ENCODE measurements at regions not wholly inside any gene's neighbourhood (a gene's known extent, or its start where the extent isn't known, plus 50 kb on each side); places are given as distances from the start of the nearest gene placed in this dataset.
"Not testable (repeated sequence)": the region's sequence is repeated elsewhere in the genome, so short reads cannot be mapped to it uniquely, and the experiment has no call there.

GRCh38 chr2:38152035-38152434 lies 76.1 kb upstream of the CYP1B1 start:
- no peak for ATAC-seq
- H3K36me3 Mint-ChIP-seq, result no peaks in the 10 kb centered on the region
- peaks cover 4% of the 10 kb centered on the region for H3K4me1 Mint-ChIP-seq
- no peak overlapping the region for H3K27ac Mint-ChIP-seq
- no peak for DNase-seq (ENCODE audit: low spot score in 2 of 2)
- H3K4me3 Mint-ChIP-seq, result no peak overlapping the region
- no peaks in the 10 kb centered on the region for H3K9me3 Mint-ChIP-seq

- no peak for DNase-seq (ENCODE audit: low spot score in 2 of 2)
- Mint-ChIP-seq H3K9me3 (no peaks in the 10 kb centered on the region), H3K27ac (no peak overlapping the region), H3K36me3 (no peaks in the 10 kb centered on the region), H3K4me1 (peaks cover 8% of the 10 kb centered on the region), H3K4me3 (no peak overlapping the region)
- no peak for ATAC-seq
Measured at GRCh38 chr2:38149531-38149930, 73.6 kb upstream of the CYP1B1 start.

- DNase-seq (ENCODE audit: low spot score in 2 of 2) (no peak), ATAC-seq (no peak)
- Mint-ChIP-seq H3K27ac (no peak overlapping the region), H3K4me3 (no peak overlapping the region), H3K9me3 (no peaks in the 10 kb centered on the region), H3K4me1 (peaks cover 8% of the 10 kb centered on the region), H3K36me3 (no peaks in the 10 kb centered on the region)
Measured at GRCh38 chr2:38148501-38148900, 72.5 kb upstream of the CYP1B1 start.

- Mint-ChIP-seq H3K4me3 (peak overlapping the region; percentile 14), H3K27ac (peak overlapping the region; percentile 60), H3K4me1 (peaks cover 8% of the 10 kb centered on the region), H3K36me3 (no peaks in the 10 kb centered on the region), H3K9me3 (no peaks in the 10 kb centered on the region)
- DNase-seq (ENCODE audit: low spot score in 2 of 2) (no peak), ATAC-seq (no peak)
Measured at GRCh38 chr2:38147333-38148121, 71.6 kb upstream of the CYP1B1 start.

- peak overlapping the region; percentile 14 for H3K4me3 Mint-ChIP-seq
- DNase-seq (ENCODE audit: low spot score in 2 of 2) (no peak), ATAC-seq (peak; percentile 82)
Measured at GRCh38 chr2:38146907-38147307, 71.0 kb upstream of the CYP1B1 start.

GRCh38 chr2:38146275-38146906 lies 70.4 kb upstream of the CYP1B1 start:
- Mint-ChIP-seq H3K27ac (peak overlapping the region; percentile 60), H3K4me3 (no peak overlapping the region), H3K4me1 (peaks cover 8% of the 10 kb centered on the region), H3K9me3 (no peaks in the 10 kb centered on the region), H3K36me3 (no peaks in the 10 kb centered on the region)
- DNase-seq (ENCODE audit: low spot score in 2 of 2) (no peak), ATAC-seq (peak; percentile 81)

More at GRCh38 chr2:38146907-38147307, 71.0 kb upstream of the CYP1B1 start:
- H3K36me3 Mint-ChIP-seq, result no peaks in the 10 kb centered on the region
- peaks cover 8% of the 10 kb centered on the region for H3K4me1 Mint-ChIP-seq
- peak overlapping the region; percentile 60 for H3K27ac Mint-ChIP-seq
- H3K9me3 Mint-ChIP-seq, result no peaks in the 10 kb centered on the region

GRCh38 chr2:38145236-38145635 lies 69.3 kb upstream of the CYP1B1 start:
- no peak for ATAC-seq
- Mint-ChIP-seq H3K4me1 (peaks cover 8% of the 10 kb centered on the region), H3K9me3 (no peaks in the 10 kb centered on the region), H3K36me3 (no peaks in the 10 kb centered on the region), H3K4me3 (no peak overlapping the region), H3K27ac (no peak overlapping the region)
- no peak for DNase-seq (ENCODE audit: low spot score in 2 of 2)

- Mint-ChIP-seq H3K9me3 (no peaks in the 10 kb centered on the region), H3K4me3 (no peak overlapping the region), H3K36me3 (no peaks in the 10 kb centered on the region), H3K27ac (no peak overlapping the region), H3K4me1 (peaks cover 8% of the 10 kb centered on the region)
- DNase-seq (ENCODE audit: low spot score in 2 of 2) (no peak), ATAC-seq (no peak)
Measured at GRCh38 chr2:38142627-38143026, 66.7 kb upstream of the CYP1B1 start.

GRCh38 chr2:38141501-38141900 lies 65.5 kb upstream of the CYP1B1 start:
- no peak overlapping the region for H3K4me3 Mint-ChIP-seq
- no peaks in the 10 kb centered on the region for H3K4me1 Mint-ChIP-seq
- no peak overlapping the region for H3K27ac Mint-ChIP-seq
- H3K9me3 Mint-ChIP-seq, result no peaks in the 10 kb centered on the region
- ATAC-seq (no peak), DNase-seq (ENCODE audit: low spot score in 2 of 2) (no peak)
- no peaks in the 10 kb centered on the region for H3K36me3 Mint-ChIP-seq

- DNase-seq (ENCODE audit: low spot score in 2 of 2) (no peak), ATAC-seq (no peak)
- no peaks in the 10 kb centered on the region for H3K9me3 Mint-ChIP-seq
- H3K27ac Mint-ChIP-seq, result no peak overlapping the region
- no peaks in the 10 kb centered on the region for H3K4me1 Mint-ChIP-seq
- no peak overlapping the region for H3K4me3 Mint-ChIP-seq
- H3K36me3 Mint-ChIP-seq, result no peaks in the 10 kb centered on the region
Measured at GRCh38 chr2:38138996-38139395, 63.0 kb upstream of the CYP1B1 start.

GRCh38 chr2:38138419-38138818 lies 62.5 kb upstream of the CYP1B1 start:
- ATAC-seq, result no peak
- Mint-ChIP-seq H3K4me1 (no peaks in the 10 kb centered on the region), H3K36me3 (no peaks in the 10 kb centered on the region), H3K27ac (no peak overlapping the region), H3K9me3 (no peaks in the 10 kb centered on the region), H3K4me3 (no peak overlapping the region)
- DNase-seq (ENCODE audit: low spot score in 2 of 2), result no peak

GRCh38 chr2:38137958-38138357 lies 62.0 kb upstream of the CYP1B1 start:
- H3K9me3 Mint-ChIP-seq; DNase-seq (ENCODE audit: low spot score in 2 of 2); H3K4me3 Mint-ChIP-seq; H3K36me3 Mint-ChIP-seq; ATAC-seq; H3K27ac Mint-ChIP-seq; H3K4me1 Mint-ChIP-seq: not testable (repeated sequence)

GRCh38 chr2:38131676-38132075 lies 55.7 kb upstream of the CYP1B1 start:
- Mint-ChIP-seq H3K4me3 (no peak overlapping the region), H3K27ac (no peak overlapping the region), H3K9me3 (peaks cover 7% of the 10 kb centered on the region), H3K4me1 (no peaks in the 10 kb centered on the region), H3K36me3 (no peaks in the 10 kb centered on the region)
- DNase-seq (ENCODE audit: low spot score in 2 of 2) (no peak), ATAC-seq (no peak)

- peaks cover 10% of the 10 kb centered on the region for H3K9me3 Mint-ChIP-seq
- H3K27ac Mint-ChIP-seq, result no peak overlapping the region
- no peak for DNase-seq (ENCODE audit: low spot score in 2 of 2)
- no peak overlapping the region for H3K4me3 Mint-ChIP-seq
- no peaks in the 10 kb centered on the region for H3K36me3 Mint-ChIP-seq
- ATAC-seq, result no peak
- H3K4me1 Mint-ChIP-seq, result no peaks in the 10 kb centered on the region
Measured at GRCh38 chr2:38130876-38131275, 54.9 kb upstream of the CYP1B1 start.

GRCh38 chr2:38129987-38130386 lies 54.0 kb upstream of the CYP1B1 start:
- H3K36me3 Mint-ChIP-seq, result no peaks in the 10 kb centered on the region
- H3K4me1 Mint-ChIP-seq, result no peaks in the 10 kb centered on the region

GRCh38 chr2:38129481-38129880 lies 53.5 kb upstream of the CYP1B1 start:
- ATAC-seq, result no peak
- no peak overlapping the region for H3K4me3 Mint-ChIP-seq

More at GRCh38 chr2:38129987-38130386, 54.0 kb upstream of the CYP1B1 start:
- Mint-ChIP-seq H3K4me3 (no peak overlapping the region), H3K9me3 (peaks cover 10% of the 10 kb centered on the region), H3K27ac (no peak overlapping the region)
- no peak for DNase-seq (ENCODE audit: low spot score in 2 of 2)
- ATAC-seq, result no peak

More at GRCh38 chr2:38129481-38129880, 53.5 kb upstream of the CYP1B1 start:
- Mint-ChIP-seq H3K9me3 (peaks cover 10% of the 10 kb centered on the region), H3K36me3 (no peaks in the 10 kb centered on the region), H3K4me1 (no peaks in the 10 kb centered on the region), H3K27ac (no peak overlapping the region)
- no peak for DNase-seq (ENCODE audit: low spot score in 2 of 2)

Measured in stimulated activated effector memory CD8-positive, alpha-beta T cell treated with anti-CD3 and anti-CD28 coated beads, Interleukin-12 subunit alpha, Interleukin-12 subunit beta, amount 100 ng/mL, for 72 hours (primary cell).